ENCODE measurements at regions not wholly inside any gene's neighbourhood (a gene's known extent, or its start where the extent isn't known, plus 50 kb on each side); places are given as distances from the start of the nearest gene placed in this dataset.

- intact Hi-C loops (cut with micrococcal nuclease; ENCODE audit: unreplicated experiment): no loop called here
- no peak for TF ChIP-seq CEBPB (IDR thresholded peaks at IDR 0.05; ENCODE audit: borderline replicate concordance in 1 of 2, low read depth in 2 of 2, low read length in 2 of 2)
- TF ChIP-seq TCF3 (IDR thresholded peaks at IDR 0.05; ENCODE audit: borderline replicate concordance, insufficient read depth, low read depth, low read length): no peak
- no peak for TF ChIP-seq TBL1XR1 (IDR thresholded peaks at IDR 0.05; ENCODE audit: low read depth, low read length)
- TF ChIP-seq TCF12 (IDR thresholded peaks at IDR 0.05; ENCODE audit: low read depth, low read length): no peak
- no peak for TF ChIP-seq POLR2AphosphoS2 (IDR thresholded peaks at IDR 0.05; ENCODE audit: low read depth, low read length)
- TF ChIP-seq ASH2L (IDR thresholded peaks at IDR 0.05; ENCODE audit: borderline replicate concordance, low read depth): no peak
- in situ Hi-C loops (cut with MboI): loop anchor here (25.0 kb wide), 1 partner anchor 1131 kb away; no protein-coding TSS in a partner anchor
- no peak overlapping the region for H3K27ac ChIP-seq (ENCODE audit: control insufficient read depth, insufficient read depth)
- ATAC-seq (no peak), DNase-seq (ENCODE audit: low read depth, low spot score) (no peak), FAIRE-seq (no peak)
- WGBS (ENCODE audit: insufficient coverage, insufficient replicate concordance, low lambda C conversion rate, missing lambda C conversion rate): 0% methylated on average over 1 of the region's 1 CpG
- SMC1A ChIA-PET (ENCODE audit: uncharacterized antibody, unreplicated experiment): interaction anchor here (0.7 to 2.6 kb wide), 6 partner anchors 10 to 53 kb away, joined by 3 to 16 read pairs (median 4); no protein-coding TSS in a partner anchor
- RAD21 ChIA-PET (ENCODE audit: unreplicated experiment): interaction anchor here (1.1 to 1.9 kb wide), 4 partner anchors 15 to 220 kb away, joined by 3 to 6 read pairs (median 4); no protein-coding TSS in a partner anchor
- no peak overlapping the region for H3K9ac ChIP-seq (ENCODE audit: control insufficient read depth, insufficient read depth, low read length)
- H3K27me3 ChIP-seq (replicated peaks in 1 of 2; ENCODE audit: control insufficient read depth in 2 of 2, insufficient read depth in 2 of 2, low read length in 1 of 2): no peaks in the 10 kb centered on the region
- CTCF ChIA-PET: interaction anchor here (2.3 kb wide), 1 partner anchor 12 kb away, joined by 8 read pairs; no protein-coding TSS in a partner anchor
- H3K4me1 ChIP-seq (ENCODE audit: control insufficient read depth, insufficient read depth, low read length): peaks cover 23% of the 10 kb centered on the region
- no peaks in the 10 kb centered on the region for H3K79me2 ChIP-seq (ENCODE audit: control insufficient read depth, insufficient read depth, low read length)
- H3K9me3 ChIP-seq (replicated peaks; ENCODE audit: control insufficient read depth, insufficient read depth, low read length): peaks cover 19% of the 10 kb centered on the region; the same call in 2 of the 3 replicates
- H3K4me2 ChIP-seq (ENCODE audit: control insufficient read depth, insufficient read depth): no peak overlapping the region
- no peak overlapping the region for H2AFZ ChIP-seq (ENCODE audit: control insufficient read depth, low read depth, low read length)
- BruUV-seq (replicated peaks): no TSS peak
- H4K20me1 ChIP-seq (ENCODE audit: control insufficient read depth, insufficient read depth): no peaks in the 10 kb centered on the region
- POLR2A ChIA-PET: interaction anchor here (0.5 kb wide), 1 partner anchor 78 kb away, joined by 5 read pairs; no protein-coding TSS in a partner anchor
- no peak overlapping the region for H3K4me3 ChIP-seq
- H3K36me3 ChIP-seq (ENCODE audit: control insufficient read depth in 2 of 2, insufficient read depth in 2 of 2, low read length in 1 of 2): no peaks in the 10 kb centered on the region
These were observed 59.6 kb upstream of the SP4 start for GRCh38 chr7:21368317-21368716.
